DND-41 (cell line): ENCODE measurements at regions not wholly inside any gene's neighbourhood (a gene's known extent, or its start where the extent isn't known, plus 50 kb on each side); places are given as distances from the start of the nearest gene placed in this dataset.

Source experiments
- ATAC-seq: fragments of 200-7000 bp; cut with Tn5 transposase; 3 replicates; pipeline ENCODE4 v1.9.1; 2021; ENCODE audit warnings: low read depth; ENCODE audit not compliant: insufficient read depth
- DNase-seq: peaks from one replicate; pipeline ENCODE4 v3.0.0-alpha.2; 2020
- H2AFZ ChIP-seq: 2 replicates; pipeline ENCODE4 v1.6.0; 2012; ENCODE audit warnings: low read depth, low read length
- H3K27ac ChIP-seq: 2 replicates; pipeline ENCODE4 v1.5.1; 2012; ENCODE audit warnings: low read length, inconsistent platforms
- H3K27me3 ChIP-seq: fragments of 200-600 bp; sonication (generic); 2 replicates; pipeline ENCODE4 v1.6.0; 2012; ENCODE audit warnings: low read length, mild to moderate bottlenecking, inconsistent platforms; ENCODE audit not compliant: insufficient read depth, poor library complexity
- H3K36me3 ChIP-seq: 2 replicates; pipeline ENCODE4 v1.5.1; 2012; ENCODE audit warnings: low read length, inconsistent platforms; ENCODE audit not compliant: insufficient read depth
- H3K4me1 ChIP-seq: 2 replicates; pipeline ENCODE4 v1.5.1; 2012; ENCODE audit warnings: mild to moderate bottlenecking, low read length; ENCODE audit not compliant: insufficient read depth
- H3K4me2 ChIP-seq: 2 replicates; pipeline ENCODE4 v1.6.0; 2012; ENCODE audit warnings: mild to moderate bottlenecking, moderate library complexity, low read length, inconsistent platforms; ENCODE audit not compliant: insufficient read depth
- H3K4me3 ChIP-seq, 2 experiments: fragments of 200-600 bp in 1 of 2; shearing (Covaris generic) in 1 of 2; 2 replicates each; pipeline ENCODE4 v1.5.1; 2012 to 2016; ENCODE audit warnings: inconsistent platforms in 2 of 2, low read length in 2 of 2, mild to moderate bottlenecking in 2 of 2, low read depth in 1 of 2, moderate library complexity in 1 of 2
- H3K79me2 ChIP-seq: 2 replicates; pipeline ENCODE4 v1.6.0; 2012; ENCODE audit warnings: low read length, inconsistent platforms; ENCODE audit not compliant: insufficient read depth
- H3K9ac ChIP-seq: 2 replicates; pipeline ENCODE4 v1.6.0; 2012; ENCODE audit warnings: low read depth, mild to moderate bottlenecking, inconsistent platforms, low read length, moderate library complexity
- H3K9me3 ChIP-seq: 2 replicates; pipeline ENCODE4 v1.5.1; 2012; ENCODE audit warnings: low read length, moderate library complexity, mild to moderate bottlenecking, inconsistent platforms; ENCODE audit not compliant: insufficient read depth, severe bottlenecking
- H4K20me1 ChIP-seq: 2 replicates; pipeline ENCODE4 v1.6.0; 2012; ENCODE audit warnings: low read length; ENCODE audit not compliant: insufficient read depth
- EZH2 ChIP-seq: IDR thresholded peaks from 3 replicates; pipeline ENCODE4 v1.6.1; 2012; ENCODE audit warnings: borderline replicate concordance, low read depth, mild to moderate bottlenecking, moderate library complexity, low read length, inconsistent platforms; ENCODE audit not compliant: severe bottlenecking
- TF ChIP-seq, protein P1 (sequence below): IDR thresholded peaks from 2 replicates; pipeline ENCODE4 v1.5.1; 2012; ENCODE audit warnings: borderline replicate concordance, low read length, moderate library complexity, mild to moderate bottlenecking; ENCODE audit not compliant: poor library complexity, severe bottlenecking; ENCODE audit errors: extremely low read depth

DNA sequence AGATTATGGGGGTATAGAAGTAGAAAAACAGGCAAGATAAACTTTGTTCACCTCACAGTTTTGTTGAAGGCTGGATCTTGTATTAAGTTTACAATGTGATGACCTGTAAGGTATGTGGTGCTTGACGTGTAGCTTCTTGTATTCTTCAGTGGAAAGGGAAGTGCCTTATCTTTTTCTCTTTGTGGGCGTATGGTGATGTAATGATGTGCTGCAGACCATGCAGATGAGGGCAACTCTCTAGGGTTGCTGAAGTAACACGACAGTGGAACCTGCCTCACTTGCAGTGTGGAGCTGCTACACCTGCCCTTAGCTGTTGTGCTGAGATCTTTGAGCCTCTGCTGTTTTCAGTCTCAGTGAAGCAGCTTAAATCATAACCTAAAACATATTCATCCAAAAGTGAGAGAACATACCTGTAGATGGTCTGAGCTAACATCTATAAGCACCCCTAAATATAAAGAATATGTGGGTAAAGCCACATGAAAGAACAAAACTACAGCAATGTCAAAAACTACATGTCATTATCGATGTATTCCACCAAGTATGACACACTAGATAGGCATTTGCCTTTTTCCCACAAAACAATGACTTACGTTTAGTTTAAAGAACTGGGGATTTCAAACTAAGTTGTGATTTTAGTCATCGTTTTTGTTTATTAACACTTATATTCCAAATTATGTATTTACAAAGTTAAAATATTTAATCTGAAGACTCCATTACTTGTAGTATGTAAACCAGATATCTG is 1144.1 kb downstream of the CNTNAP5 start:
- Histone ChIP-seq H3K27me3 (no peaks in the 10 kb centered on the region), H3K4me3 (no peak overlapping the region), H4K20me1 (no peaks in the 10 kb centered on the region), H3K4me1 (no peaks in the 10 kb centered on the region), H3K36me3 (no peaks in the 10 kb centered on the region), H3K79me2 (no peaks in the 10 kb centered on the region), H3K4me2 (no peak overlapping the region), H3K27ac (no peak overlapping the region), H2AFZ (no peak overlapping the region), H3K9me3 (no peaks in the 10 kb centered on the region), H3K9ac (no peak overlapping the region)
- DNase-seq: no peak
- no peak for ATAC-seq
- no peak for TF ChIP-seq EZH2
- TF ChIP-seq, protein P1, sequence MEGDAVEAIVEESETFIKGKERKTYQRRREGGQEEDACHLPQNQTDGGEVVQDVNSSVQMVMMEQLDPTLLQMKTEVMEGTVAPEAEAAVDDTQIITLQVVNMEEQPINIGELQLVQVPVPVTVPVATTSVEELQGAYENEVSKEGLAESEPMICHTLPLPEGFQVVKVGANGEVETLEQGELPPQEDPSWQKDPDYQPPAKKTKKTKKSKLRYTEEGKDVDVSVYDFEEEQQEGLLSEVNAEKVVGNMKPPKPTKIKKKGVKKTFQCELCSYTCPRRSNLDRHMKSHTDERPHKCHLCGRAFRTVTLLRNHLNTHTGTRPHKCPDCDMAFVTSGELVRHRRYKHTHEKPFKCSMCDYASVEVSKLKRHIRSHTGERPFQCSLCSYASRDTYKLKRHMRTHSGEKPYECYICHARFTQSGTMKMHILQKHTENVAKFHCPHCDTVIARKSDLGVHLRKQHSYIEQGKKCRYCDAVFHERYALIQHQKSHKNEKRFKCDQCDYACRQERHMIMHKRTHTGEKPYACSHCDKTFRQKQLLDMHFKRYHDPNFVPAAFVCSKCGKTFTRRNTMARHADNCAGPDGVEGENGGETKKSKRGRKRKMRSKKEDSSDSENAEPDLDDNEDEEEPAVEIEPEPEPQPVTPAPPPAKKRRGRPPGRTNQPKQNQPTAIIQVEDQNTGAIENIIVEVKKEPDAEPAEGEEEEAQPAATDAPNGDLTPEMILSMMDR: no peak

DNA sequence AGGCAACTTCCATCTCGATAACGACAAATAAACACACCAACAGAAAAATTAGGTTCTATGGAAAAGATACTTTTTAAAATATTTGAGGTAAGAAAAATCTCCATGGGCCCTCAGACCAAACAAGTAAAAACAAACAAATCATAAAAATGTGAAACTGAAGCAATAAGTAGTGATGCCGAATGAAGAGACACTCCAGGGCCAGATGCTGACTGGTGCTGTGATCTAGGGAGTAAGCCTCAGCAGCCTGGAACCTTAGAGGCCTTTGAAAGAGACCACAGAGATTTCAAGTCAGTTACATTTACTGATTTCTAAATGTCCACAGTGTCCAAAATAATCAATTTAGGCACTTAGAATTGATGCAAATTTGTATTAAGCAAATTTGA is 1144.7 kb downstream of the CNTNAP5 start:
- no peak overlapping the region for H3K4me3 ChIP-seq
- H3K27ac ChIP-seq: no peak overlapping the region
- TF ChIP-seq, protein P1: no peak
- TF ChIP-seq EZH2: no peak
- H3K27me3 ChIP-seq: no peaks in the 10 kb centered on the region
- H3K4me1 ChIP-seq: no peaks in the 10 kb centered on the region
- no peaks in the 10 kb centered on the region for H3K36me3 ChIP-seq
- H3K9me3 ChIP-seq: no peaks in the 10 kb centered on the region
- no peaks in the 10 kb centered on the region for H4K20me1 ChIP-seq
- no peak overlapping the region for H2AFZ ChIP-seq
- H3K4me2 ChIP-seq: no peak overlapping the region
- ATAC-seq: no peak
- H3K9ac ChIP-seq: no peak overlapping the region
- H3K79me2 ChIP-seq: no peaks in the 10 kb centered on the region
- DNase-seq: no peak

DNA sequence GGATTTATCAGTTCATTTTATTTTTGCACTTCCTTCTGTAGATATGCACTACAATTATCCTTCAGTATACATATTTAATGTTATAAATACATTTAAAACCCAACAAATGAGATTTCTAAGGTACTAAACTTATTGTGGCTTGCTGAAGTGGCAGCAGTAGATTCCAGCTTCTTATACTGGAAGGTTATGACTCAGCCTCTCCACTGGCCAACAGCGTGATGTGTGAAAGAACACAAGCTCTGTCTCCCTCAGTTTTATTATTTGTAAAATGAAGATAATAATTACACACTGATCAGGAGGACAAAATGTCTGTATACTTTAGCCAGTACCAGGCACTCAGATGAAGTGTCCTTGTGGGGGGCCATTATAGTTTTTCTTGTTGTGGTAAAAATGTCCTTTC is 1147.1 kb downstream of the CNTNAP5 start:
- H4K20me1 ChIP-seq: no peaks in the 10 kb centered on the region
- H2AFZ ChIP-seq: no peak overlapping the region
- H3K36me3 ChIP-seq: no peaks in the 10 kb centered on the region
- H3K4me1 ChIP-seq: no peaks in the 10 kb centered on the region
- H3K9me3 ChIP-seq: no peaks in the 10 kb centered on the region
- ATAC-seq: no peak
- no peak overlapping the region for H3K4me3 ChIP-seq
- no peaks in the 10 kb centered on the region for H3K27me3 ChIP-seq
- H3K4me2 ChIP-seq: no peak overlapping the region
- no peak for DNase-seq
- no peak for TF ChIP-seq EZH2
- TF ChIP-seq, protein P1: no peak
- no peaks in the 10 kb centered on the region for H3K79me2 ChIP-seq
- no peak overlapping the region for H3K9ac ChIP-seq
- H3K27ac ChIP-seq: no peak overlapping the region
